ENCODE measurements at regions not wholly inside any gene's neighbourhood (a gene's known extent, or its start where the extent isn't known, plus 50 kb on each side); places are given as distances from the start of the nearest gene placed in this dataset.
"Not testable (repeated sequence)": the region's sequence is repeated elsewhere in the genome, so short reads cannot be mapped to it uniquely, and the experiment has no call there.

- DNase-seq = no peak
Observed at GRCh38 chr9:21533597-21533996, 51.5 kb upstream of the IFNE start.

DNA sequence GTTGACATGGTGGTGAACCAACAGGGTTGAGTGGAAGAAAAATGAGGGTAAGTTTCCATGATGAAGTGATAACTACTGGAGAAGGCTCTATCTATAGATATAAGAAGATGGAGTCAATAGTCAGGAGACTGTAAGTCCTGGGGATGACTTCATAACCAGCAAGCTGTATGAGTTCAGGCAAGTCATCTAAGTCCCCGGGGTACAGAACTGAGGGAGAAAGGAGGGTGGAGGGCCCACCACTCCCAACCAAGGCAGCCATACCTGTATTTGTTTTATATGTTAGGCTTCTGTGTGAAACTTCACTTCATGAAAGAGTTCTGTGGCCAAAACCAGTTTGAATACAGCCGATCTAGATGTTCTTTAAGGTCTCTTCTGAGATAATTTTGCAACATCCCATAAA lies 53.3 kb upstream of the IFNE start:
- no peak for DNase-seq

GRCh38 chr9:21542787-21543186 lies 60.7 kb upstream of the IFNE start:
- DNase-seq = no peak

- DNase-seq = no peak
Observed at GRCh38 chr9:21543187-21543586, 61.1 kb upstream of the IFNE start.

- not testable (repeated sequence) for DNase-seq
Observed at GRCh38 chr9:21543816-21544215, 61.7 kb upstream of the IFNE start.

DNA sequence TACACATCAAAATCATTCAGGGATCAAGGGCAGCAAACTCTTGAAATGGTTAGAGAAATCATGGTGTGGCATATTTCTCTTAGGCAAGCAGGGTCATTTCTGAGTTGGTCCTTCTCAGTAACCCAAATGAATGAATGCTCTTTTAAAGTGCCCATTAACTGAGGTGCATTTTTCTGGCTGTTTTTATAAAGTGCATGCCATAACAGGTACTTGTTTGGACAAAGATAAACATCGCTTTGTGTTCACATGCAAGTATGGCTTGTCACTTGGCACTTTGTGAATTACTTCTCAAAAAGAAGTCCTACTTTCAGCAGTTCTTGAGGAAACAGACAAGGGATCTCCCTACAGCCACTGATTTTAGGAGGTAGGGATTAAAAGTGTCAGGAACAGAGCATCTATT lies 64.8 kb upstream of the IFNE start:
- DNase-seq = no peak

GRCh38 chr9:21549251-21549765 lies 67.2 kb upstream of the IFNE start:
- no peak for DNase-seq

- DNase-seq = no peak
Observed at GRCh38 chr9:21549890-21550289, 67.8 kb upstream of the IFNE start.

GRCh38 chr9:21550392-21550791 lies 68.3 kb upstream of the IFNE start:
- no peak for DNase-seq

DNA sequence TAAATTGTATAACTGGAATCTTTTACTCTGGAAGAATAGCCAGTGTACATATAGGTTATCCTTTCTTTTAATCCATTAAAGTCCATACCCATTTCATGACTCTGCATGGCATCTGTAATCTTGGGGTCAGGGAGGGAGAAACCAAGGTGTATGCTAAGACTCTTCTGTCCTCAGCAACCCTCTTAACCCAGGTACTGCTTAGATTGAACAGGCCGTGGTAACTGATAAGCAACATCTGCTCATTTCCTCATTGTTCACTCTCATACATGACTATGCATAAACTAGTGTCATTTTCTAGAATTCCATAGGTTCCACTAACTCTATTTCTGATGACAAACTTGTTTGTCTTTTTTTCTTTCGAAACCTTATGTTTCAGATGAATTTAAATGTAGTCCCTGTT lies 69.3 kb upstream of the IFNE start:
- no peak for DNase-seq

- DNase-seq = no peak
Observed at GRCh38 chr9:21552244-21553170, 70.4 kb upstream of the IFNE start.

DNA sequence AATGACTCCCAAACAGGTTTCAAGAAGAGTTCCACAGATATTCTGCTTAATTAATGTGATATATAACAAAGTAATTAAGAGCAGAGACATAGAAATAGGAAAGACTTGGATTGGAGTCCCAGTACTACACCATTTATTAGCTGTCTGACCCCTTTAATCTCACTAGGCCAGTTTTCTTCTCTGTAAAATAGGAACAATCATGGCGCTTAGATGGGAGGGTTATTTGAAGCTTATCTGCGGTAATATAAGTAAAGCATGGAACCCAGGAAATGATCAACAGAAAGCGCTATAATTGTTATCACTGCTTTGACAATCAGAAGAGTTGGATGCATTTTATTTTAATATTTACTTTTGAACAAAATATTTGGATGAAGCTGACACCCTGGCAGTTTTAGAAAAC lies 71.3 kb upstream of the IFNE start:
- DNase-seq = no peak

GRCh38 chr9:21554813-21555212 lies 72.7 kb upstream of the IFNE start:
- no peak for DNase-seq

DNA sequence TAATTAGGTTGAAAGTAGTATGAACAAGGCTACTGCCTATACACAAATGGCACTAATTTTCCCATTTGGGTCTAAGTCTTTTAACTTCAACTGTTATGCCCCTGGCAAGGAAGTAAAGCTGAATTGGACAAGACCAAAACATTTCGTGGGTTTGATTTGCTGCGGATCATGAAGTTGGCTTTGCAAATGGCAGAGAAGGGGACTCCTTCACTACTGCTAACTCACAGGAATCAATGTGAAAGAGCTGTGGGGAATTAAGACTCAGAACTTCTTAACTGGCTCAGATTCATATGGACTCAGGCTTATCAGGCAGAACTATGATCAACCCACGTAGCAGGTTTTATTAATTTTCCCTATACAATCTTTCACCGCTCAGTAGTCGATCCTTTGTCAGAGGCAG lies 73.8 kb upstream of the IFNE start:
- no peak for DNase-seq

GRCh38 chr9:21556581-21557427 lies 74.7 kb upstream of the IFNE start:
- DNase-seq = no peak

- no peak for DNase-seq
Observed at GRCh38 chr9:21557428-21557768, 75.3 kb upstream of the IFNE start.

DNA sequence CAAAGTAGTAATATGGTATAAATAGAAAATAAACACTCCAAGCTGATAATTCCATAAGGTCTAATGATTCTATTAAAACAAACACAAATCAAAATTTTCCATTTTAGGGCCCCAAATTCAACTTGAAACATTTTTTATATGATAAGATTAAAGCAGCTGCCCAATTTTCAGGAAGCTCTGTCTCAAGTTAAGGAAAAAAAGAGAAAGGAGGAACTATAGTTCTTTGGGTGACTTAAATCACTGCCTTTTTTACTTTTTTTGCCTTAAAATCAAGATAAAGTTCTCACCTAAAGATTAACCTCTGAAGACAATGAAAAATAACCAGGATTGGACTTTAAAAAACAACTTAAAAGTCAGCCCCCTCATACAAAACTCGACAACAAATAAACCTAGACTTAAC lies 76.0 kb upstream of the IFNE start:
- no peak for DNase-seq

- DNase-seq = peak; percentile 10
Observed at GRCh38 chr9:21558615-21559401, 76.7 kb upstream of the IFNE start.

DNA sequence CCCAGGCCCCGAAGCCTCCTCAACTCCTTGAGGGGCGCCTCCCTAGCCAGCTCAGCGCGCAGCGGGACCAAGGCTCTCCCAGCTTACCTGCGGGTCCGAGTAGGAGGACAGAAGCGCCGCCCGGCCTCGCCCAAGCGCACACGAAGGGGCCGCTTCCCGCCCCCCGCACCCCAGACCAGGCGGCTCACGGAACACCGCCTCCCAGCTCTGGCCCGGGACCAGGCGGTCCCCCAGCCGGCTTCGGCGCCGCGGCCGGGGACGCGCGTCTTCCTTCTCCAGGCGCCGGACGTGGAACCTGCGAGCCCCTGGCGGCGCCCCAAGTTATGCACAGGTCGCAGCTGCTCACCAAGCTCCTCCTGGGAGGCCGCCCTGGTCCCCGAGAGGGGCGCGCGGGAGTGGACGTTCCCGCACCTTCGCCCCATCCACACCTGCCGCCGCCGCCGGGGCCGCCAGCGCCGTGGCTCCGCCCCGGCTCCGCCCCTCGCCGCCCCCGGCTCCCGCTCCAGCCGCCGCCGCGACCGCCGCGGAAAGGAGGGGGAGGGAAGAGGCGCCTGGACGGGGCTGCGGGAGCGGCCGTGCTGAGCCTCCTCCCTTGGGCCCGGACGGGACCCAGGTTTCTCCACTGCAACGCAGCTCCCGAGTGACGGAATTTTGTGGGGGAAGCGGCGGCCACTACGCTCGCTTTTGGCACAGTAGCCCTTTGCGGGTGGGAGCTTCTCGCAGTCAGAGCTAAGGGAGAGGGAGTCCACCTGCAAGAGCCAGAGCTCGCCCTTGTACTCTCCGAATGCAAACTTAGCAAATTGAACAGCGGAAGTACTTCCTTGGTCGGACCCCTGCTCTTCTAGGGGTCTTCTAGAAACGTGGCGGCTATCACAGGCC lies 77.5 kb upstream of the IFNE start:
- DNase-seq = peak; percentile 39

- DNase-seq = no peak
Observed at GRCh38 chr9:21560281-21560745, 78.2 kb upstream of the IFNE start.

GRCh38 chr9:21561502-21561901 lies 79.4 kb upstream of the IFNE start:
- DNase-seq = no peak

DNA sequence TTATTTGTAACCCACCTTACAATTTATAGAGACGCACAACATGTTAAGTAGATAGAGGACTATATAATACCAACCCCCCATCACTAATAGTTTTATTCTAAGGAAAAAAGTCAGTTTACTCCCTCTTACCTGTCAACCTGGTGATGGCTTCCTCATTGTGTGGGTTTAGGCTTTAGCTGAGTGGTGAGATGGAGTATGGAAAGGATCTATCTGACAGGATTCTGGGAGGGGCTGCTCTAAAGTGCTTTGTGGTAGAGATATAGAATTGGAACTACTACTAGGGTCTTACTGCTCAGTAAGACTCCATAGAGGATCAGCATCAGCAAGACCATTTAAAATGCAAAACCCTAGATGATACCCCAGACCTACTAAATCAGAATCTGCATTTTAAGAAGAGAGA lies 82.1 kb upstream of the IFNE start:
- DNase-seq = no peak

Measured in central memory CD4-positive, alpha-beta T cell (primary cell).